NCI-H446 treated with DMSO at 0.1 percent for 48 hours (cell line): ENCODE measurements at regions not wholly inside any gene's neighbourhood (a gene's known extent, or its start where the extent isn't known, plus 50 kb on each side); places are given as distances from the start of the nearest gene placed in this dataset.
"Not testable (repeated sequence)": the region's sequence is repeated elsewhere in the genome, so short reads cannot be mapped to it uniquely, and the experiment has no call there.

Experiments
- DNase-seq: peaks from one replicate; lab custom pipeline; 2025; lab: John Stamatoyannopoulos, UW

GRCh38 chr18:43970656-43971055 is 693.4 kb upstream of the SYT4 start:
- DNase-seq, result no peak

DNA sequence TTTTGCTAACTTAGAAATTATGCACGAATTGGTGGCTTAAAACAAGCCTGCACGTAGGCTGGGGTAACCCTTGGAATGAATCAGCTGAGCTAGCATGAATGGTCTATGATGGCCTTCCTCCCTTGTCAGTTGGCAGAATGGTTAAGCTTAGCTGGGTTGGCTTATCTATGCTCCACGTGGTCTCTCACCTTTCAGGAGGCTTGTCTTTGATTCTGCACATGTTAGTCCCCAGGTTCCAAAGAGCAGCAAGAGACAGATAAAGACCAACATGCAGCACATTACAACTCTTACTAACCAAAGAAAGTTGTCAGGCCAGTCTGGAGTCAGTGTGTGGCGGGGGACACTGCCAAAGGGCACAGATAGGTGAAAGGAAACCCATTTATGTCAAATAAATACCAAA is 700.9 kb upstream of the SYT4 start:
- no peak for DNase-seq

GRCh38 chr18:43982582-43982981 is 698.1 kb upstream of the SETBP1 start:
- no peak for DNase-seq

GRCh38 chr18:43987061-43987460 is 693.6 kb upstream of the SETBP1 start:
- not testable (repeated sequence) for DNase-seq

DNA sequence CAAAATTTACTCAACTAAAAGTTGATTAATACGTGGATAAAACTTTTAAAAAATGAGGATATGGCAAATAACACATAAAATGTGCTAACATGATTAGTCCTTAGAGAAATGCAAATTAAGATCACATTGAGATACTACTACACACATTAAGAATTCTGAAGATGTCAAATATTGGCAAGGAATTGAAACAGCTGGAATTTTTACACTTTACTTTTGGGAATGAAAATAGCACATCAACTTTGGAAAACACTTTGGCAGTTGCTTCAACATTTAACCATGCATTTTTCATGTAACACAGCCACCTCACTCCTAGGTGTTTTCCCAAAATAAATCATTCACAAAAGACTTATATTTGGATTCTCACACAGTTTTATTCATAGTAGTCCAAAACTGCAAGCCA is 687.9 kb upstream of the SETBP1 start:
- DNase-seq, result no peak

DNA sequence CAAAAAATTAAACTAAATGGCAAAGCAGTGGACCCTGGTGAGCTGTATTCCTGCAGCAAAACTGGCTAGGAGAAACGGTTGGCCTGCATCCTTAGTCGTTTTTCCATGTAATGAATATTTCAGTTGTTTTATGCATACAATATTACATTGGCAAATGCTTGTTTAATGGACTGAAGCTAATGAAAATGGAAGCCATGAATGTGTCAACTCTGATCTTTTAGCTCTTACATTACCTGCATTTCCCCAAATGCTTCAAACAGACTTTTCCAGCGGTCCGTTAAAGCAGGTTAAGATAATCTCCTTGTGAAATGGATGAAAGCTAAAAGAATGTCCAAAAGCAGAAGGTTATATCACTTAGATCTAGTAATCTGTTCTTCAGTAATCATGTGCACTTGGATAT is 686.3 kb upstream of the SETBP1 start:
- DNase-seq, result no peak

DNA sequence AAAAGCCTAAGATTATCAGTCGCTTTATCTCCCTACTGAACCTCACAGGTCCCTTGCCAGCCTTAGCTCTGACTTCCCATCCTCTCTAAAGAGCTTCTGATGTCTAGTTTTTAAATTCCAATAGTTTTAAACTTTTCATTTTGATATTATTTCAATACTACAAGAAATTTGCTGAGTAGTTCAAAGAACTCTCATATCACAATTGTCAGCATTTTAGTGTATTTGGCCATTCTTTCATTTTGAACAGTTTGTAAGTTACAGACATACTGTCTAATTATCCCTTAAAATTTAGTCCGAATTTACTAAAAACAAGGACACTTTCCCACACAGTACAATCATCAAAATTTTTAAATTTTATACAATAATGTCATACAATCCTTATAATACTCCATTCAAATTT is 666.8 kb upstream of the SETBP1 start:
- no peak for DNase-seq

- DNase-seq, result no peak
These were observed 655.3 kb upstream of the SETBP1 start for GRCh38 chr18:44025421-44025820.

DNA sequence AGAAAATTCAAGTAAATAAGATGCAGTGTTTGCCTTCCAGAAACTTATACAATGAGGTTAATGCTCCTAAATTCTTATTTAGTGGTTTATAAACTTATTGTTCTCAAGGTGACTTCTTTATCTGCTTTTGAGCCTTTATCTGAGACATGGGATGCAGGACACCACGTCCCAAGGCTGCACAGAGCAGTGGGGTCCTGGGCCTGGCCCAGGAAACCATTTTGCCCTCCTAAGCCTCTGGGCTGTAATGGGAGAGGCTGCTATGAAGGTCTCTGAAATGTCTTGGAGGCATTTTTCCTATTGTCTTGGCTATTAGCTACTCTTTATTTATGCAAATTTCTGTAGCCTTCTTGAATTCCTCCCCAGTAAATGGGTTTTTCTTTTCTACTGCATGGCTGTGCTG is 652.6 kb upstream of the SETBP1 start:
- no peak for DNase-seq

DNA sequence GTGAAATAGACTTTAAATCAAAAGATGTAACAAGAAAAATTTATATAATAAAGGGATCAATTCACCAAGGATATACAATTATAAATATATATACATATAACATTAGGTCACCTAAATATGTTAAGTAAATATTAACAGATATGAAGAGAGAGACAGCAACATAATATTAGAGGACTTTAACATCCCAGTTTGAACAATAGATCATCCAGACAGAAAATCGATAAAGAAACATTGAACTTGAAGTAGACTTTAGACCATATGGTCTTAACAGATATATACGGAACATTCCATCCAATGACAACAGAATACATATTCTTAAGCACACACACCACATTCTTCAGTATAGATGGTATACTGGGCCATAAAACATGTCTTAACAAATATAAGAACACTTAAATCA is 649.6 kb upstream of the SETBP1 start:
- no peak for DNase-seq

DNA sequence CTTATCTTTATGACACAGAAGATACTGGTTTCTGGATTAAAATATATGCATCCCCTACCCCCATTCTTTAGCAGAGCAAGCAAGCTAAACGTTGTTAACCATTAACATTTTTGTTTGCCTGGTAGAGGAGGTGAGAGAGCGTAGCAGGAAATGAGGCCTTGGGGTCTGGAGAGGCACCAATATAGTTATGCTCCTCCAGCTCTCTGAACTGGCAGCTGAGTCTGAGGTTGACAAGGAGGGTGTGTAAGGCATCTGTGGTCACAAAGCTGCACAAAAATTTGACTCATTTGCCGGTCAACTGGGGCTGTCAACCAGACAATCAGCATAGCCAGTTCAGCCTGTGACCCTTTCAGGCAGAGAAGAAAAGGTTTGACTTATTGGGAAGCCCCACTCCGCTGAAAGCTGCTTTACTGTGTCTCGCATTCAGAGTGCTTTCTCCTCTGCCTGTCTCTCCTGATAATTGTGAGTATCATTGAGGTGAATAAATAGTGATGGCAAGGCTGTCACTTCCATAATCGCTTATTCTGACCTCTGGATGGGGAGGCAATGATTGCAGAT is 647.5 kb upstream of the SETBP1 start:
- DNase-seq, result no peak

GRCh38 chr18:44035554-44035953 is 645.1 kb upstream of the SETBP1 start:
- no peak for DNase-seq

DNA sequence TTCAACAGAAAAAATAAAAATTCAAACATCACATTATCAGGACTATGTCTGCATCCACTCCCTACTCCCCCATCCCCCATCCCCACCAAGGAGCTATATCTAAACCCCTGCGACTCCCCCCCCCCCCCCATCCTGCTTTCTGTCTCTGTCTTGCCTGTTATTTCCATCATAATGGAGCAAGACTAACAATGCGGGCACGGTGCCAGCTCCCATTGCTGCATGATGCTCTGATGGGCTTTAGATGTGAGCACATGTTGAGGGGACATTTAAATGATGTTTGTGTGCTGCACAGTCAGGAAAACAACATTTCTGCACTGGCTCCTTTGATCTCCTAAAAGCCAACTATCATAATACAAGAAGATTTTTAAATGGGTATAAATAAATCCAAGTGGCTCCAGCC is 644.2 kb upstream of the SETBP1 start:
- DNase-seq, result no peak

GRCh38 chr18:44039216-44039615 is 641.5 kb upstream of the SETBP1 start:
- DNase-seq, result no peak

DNA sequence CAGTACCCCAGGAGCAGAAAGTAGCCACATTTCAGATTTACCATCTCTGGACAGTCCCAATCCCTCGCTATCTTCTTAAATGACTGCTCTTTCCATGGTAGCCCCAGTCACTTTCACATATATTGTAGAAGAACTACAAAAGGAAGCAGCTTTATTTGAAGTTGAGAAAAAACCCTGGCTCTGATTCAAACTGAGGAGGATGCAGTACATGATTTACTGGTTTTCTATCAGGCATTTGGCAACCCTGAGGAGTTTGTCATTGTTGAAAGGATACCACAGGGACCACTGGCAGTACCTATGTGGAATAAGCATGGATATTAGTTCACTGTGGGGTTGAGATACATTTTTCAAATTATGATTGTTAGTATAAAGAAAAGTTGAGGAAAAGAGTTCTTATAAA is 640.9 kb upstream of the SETBP1 start:
- peak; percentile 8 for DNase-seq

DNA sequence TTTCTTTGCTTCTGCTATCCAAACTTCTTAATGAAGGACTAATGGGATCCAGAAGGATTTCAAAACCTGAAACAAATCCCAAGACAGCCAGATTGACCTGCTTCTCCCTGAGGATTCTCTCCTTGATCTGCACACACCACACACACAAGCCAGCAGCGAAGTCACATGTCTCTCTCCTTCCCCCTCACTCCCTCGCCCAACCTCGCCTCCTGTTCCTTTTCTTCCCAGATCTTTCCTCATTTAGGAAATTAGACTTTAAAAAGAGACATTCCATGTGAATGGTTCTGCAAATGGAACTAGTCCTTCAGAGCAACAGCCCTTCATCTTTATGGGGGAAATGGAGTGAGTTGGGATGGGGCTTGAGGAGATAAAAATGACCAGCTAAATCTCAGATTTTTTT is 639.1 kb upstream of the SETBP1 start:
- DNase-seq, result no peak

GRCh38 chr18:44041961-44042360 is 638.7 kb upstream of the SETBP1 start:
- DNase-seq, result no peak

DNA sequence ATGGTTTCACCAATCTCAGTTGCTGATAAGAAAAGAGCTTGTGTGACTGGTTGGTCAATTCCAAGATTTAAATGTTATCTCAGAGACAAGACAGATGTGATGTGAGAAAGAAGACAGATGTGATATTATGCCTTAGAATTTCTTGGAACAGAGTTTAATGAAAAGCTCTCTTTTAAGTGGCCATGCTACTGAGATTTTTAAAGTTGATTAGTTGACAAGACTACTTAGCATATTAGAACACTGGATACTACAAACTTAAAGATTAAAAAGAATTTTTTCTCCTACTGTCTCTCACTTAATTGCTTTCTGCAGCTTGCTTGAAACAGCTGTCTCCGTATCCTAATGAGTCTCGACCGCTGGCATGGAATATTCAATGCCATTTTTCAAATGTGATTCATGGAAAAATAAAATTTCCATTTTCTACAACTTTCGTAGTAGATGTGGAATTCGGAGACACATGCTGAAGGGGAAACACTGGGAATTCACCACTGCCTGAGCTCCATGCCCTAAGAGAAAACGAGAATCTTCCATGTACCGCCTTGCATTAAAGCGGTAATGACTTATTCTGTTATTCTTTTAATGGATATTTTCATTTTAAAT is 634.2 kb upstream of the SETBP1 start:
- no peak for DNase-seq

DNA sequence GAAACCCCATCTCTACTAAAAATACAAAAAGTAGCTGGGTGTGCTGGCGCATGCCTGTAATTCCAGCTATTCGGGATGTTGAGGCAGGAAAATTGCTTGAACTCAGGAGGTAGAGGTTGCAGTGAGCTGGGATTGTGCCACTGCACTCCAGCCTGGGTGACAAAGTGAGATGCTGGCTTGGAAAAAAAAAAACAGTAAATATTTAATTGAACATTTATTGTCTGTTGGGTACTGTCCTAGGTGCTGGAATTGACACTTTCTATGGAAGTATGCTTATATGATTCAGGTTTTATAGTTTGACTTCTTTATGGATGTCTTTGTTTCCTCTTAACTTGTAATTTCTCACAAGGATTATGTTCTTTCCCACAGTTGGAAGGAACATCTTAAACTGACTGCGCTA is 633.1 kb upstream of the SETBP1 start:
- no peak for DNase-seq

GRCh38 chr18:44048435-44048834 is 632.3 kb upstream of the SETBP1 start:
- DNase-seq, result no peak

DNA sequence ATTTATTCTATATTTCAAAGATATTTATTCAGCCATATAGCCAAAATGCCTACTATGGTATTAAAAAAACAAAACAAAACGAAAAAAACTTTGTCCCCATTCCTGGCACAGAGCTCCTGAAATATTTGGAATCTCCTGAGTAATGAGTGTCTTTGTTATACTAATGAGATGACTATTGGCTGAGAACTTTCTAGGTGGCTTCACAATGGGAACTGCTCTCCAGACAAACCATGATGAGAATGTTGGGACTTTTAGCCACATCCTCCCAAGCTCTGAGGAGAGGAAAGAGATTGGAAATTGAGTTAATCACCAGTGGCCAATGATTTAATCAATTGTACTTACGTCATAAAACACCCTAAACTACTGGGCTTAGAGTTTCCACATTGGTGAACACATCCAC is 631.8 kb upstream of the SETBP1 start:
- no peak for DNase-seq

- DNase-seq, result no peak
These were observed 629.7 kb upstream of the SETBP1 start for GRCh38 chr18:44051026-44051425.

DNA sequence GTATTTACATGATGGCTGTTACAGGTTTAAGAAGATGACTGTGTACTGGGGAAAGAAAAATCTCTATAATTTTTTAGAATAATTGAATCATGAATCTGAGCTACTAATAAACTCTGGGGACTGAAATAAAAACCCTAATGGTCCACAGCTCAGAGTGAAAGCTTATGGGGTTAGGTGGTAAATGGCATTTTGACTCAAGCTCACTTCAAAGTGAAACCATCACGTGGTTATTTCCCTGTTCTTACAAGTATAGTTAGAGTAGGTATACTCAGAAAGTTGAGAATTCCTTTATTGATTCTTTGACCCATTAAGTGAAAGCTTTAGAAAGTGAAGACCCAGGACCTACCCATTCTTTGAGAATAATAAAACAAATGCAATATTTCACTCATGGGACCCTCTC is 626.2 kb upstream of the SETBP1 start:
- no peak for DNase-seq

- no peak for DNase-seq
These were observed 620.5 kb upstream of the SETBP1 start for GRCh38 chr18:44060197-44060596.

DNA sequence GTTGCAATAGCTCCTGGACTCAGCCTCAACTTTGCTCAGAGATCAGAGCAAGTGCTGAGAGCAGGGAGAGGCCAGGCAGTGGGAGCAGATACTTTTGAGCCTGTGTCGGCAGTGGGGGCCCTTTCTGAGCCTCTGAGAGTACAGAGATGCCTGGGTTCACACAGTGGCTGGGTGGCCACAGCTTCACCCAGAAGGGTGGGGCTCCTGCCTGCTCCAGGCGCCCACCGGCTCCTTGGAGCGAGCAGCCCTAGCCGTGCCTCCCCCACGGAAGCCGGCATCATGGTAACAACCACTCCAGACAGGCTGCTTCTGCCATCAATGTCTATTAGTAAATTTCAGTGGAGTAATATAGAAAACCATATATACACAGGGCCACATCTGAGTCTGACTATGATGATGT is 619.2 kb upstream of the SETBP1 start:
- no peak for DNase-seq
